ENCODE measurements at regions not wholly inside any gene's neighbourhood (a gene's known extent, or its start where the extent isn't known, plus 50 kb on each side); places are given as distances from the start of the nearest gene placed in this dataset.

DNA sequence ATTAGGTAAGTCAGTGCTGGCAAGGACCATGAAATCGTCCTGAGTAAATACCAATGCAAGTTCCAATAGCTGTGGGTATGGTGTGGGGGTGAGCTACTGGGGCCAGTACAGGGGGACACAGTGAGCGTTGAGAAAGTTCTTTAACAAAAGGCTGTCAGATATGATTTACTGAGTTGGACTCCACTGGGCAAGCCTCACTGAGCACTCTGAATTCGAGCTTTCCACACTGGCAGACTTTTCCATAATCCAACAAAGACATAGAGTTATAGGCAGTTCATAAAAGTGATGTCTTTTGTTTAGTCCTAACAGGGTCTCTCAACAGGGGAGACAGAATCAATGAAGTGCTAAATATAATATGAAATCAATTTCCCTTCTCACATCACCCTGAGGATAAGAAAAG lies 489.0 kb downstream of the KCNJ2 start:
- Histone ChIP-seq H3F3A (ENCODE audit: insufficient read depth) (no peaks in the 10 kb centered on the region), H3K9me2 (replicated peaks; ENCODE audit: insufficient read depth, low read length) (no peaks in the 10 kb centered on the region), H3K79me2 (ENCODE audit: insufficient read depth, low read length) (no peaks in the 10 kb centered on the region), H3K27ac (ENCODE audit: low read depth, low read length) (no peak overlapping the region), H3K4me2 (ENCODE audit: low read depth, low read length, poor library complexity, severe bottlenecking) (no peak overlapping the region), H4K20me1 (ENCODE audit: low read depth, low read length) (no peaks in the 10 kb centered on the region), H3K9me3 (ENCODE audit: insufficient read depth, low read length) (no peaks in the 10 kb centered on the region), H3K27me3 (ENCODE audit: low read length) (peaks cover 5% of the 10 kb centered on the region; the same call in 1 of the 2 replicates), H3K36me3 (ENCODE audit: low read length) (no peaks in the 10 kb centered on the region), H3K9ac (ENCODE audit: low read length) (no peak overlapping the region), H3K4me3 (ENCODE audit: insufficient read depth, low read length, poor library complexity, severe bottlenecking) (no peak overlapping the region), H2AFZ (ENCODE audit: low read depth, low read length, severe bottlenecking) (no peak overlapping the region)
- TF ChIP-seq, protein P1, sequence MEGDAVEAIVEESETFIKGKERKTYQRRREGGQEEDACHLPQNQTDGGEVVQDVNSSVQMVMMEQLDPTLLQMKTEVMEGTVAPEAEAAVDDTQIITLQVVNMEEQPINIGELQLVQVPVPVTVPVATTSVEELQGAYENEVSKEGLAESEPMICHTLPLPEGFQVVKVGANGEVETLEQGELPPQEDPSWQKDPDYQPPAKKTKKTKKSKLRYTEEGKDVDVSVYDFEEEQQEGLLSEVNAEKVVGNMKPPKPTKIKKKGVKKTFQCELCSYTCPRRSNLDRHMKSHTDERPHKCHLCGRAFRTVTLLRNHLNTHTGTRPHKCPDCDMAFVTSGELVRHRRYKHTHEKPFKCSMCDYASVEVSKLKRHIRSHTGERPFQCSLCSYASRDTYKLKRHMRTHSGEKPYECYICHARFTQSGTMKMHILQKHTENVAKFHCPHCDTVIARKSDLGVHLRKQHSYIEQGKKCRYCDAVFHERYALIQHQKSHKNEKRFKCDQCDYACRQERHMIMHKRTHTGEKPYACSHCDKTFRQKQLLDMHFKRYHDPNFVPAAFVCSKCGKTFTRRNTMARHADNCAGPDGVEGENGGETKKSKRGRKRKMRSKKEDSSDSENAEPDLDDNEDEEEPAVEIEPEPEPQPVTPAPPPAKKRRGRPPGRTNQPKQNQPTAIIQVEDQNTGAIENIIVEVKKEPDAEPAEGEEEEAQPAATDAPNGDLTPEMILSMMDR (IDR thresholded peaks at IDR 0.05; ENCODE audit: insufficient read depth, low read length, poor library complexity, severe bottlenecking), result no peak
- no peak for TF ChIP-seq EZH2phosphoT487 (conservative IDR thresholded peaks at IDR 0.05; ENCODE audit: low read length)

- H3K27ac ChIP-seq (ENCODE audit: low read depth, low read length), result no peak overlapping the region
- no peak overlapping the region for H3K4me2 ChIP-seq (ENCODE audit: low read depth, low read length, poor library complexity, severe bottlenecking)
- peaks cover under 1% of the 10 kb centered on the region; the same call in 1 of the 2 replicates for H3K27me3 ChIP-seq (ENCODE audit: low read length)
- H3K36me3 ChIP-seq (ENCODE audit: low read length), result no peaks in the 10 kb centered on the region
- TF ChIP-seq, protein P1 (IDR thresholded peaks at IDR 0.05; ENCODE audit: insufficient read depth, low read length, poor library complexity, severe bottlenecking), result no peak
- no peak for TF ChIP-seq EZH2phosphoT487 (conservative IDR thresholded peaks at IDR 0.05; ENCODE audit: low read length)
- H3K9ac ChIP-seq (ENCODE audit: low read length), result no peak overlapping the region
- no peaks in the 10 kb centered on the region for H3F3A ChIP-seq (ENCODE audit: insufficient read depth)
- H3K79me2 ChIP-seq (ENCODE audit: insufficient read depth, low read length), result no peaks in the 10 kb centered on the region
- H3K4me3 ChIP-seq (ENCODE audit: insufficient read depth, low read length, poor library complexity, severe bottlenecking), result no peak overlapping the region
- H4K20me1 ChIP-seq (ENCODE audit: low read depth, low read length), result no peaks in the 10 kb centered on the region
- H2AFZ ChIP-seq (ENCODE audit: low read depth, low read length, severe bottlenecking), result no peak overlapping the region
- no peaks in the 10 kb centered on the region for H3K9me2 ChIP-seq (replicated peaks; ENCODE audit: insufficient read depth, low read length)
- no peaks in the 10 kb centered on the region for H3K9me3 ChIP-seq (ENCODE audit: insufficient read depth, low read length)
Observed at GRCh38 chr17:70658840-70659239, 489.5 kb downstream of the KCNJ2 start.

GRCh38 chr17:70661342-70662222 lies 492.2 kb downstream of the KCNJ2 start:
- Histone ChIP-seq H2AFZ (ENCODE audit: low read depth, low read length, severe bottlenecking) (no peak overlapping the region), H3K9me3 (ENCODE audit: insufficient read depth, low read length) (no peaks in the 10 kb centered on the region), H3K36me3 (ENCODE audit: low read length) (no peaks in the 10 kb centered on the region), H3K4me3 (ENCODE audit: insufficient read depth, low read length, poor library complexity, severe bottlenecking) (no peak overlapping the region), H3K27me3 (ENCODE audit: low read length) (no peaks in the 10 kb centered on the region), H4K20me1 (ENCODE audit: low read depth, low read length) (no peaks in the 10 kb centered on the region), H3K9me2 (replicated peaks; ENCODE audit: insufficient read depth, low read length) (no peaks in the 10 kb centered on the region), H3K79me2 (ENCODE audit: insufficient read depth, low read length) (no peaks in the 10 kb centered on the region), H3K4me2 (ENCODE audit: low read depth, low read length, poor library complexity, severe bottlenecking) (no peak overlapping the region), H3K27ac (ENCODE audit: low read depth, low read length) (no peak overlapping the region), H3F3A (ENCODE audit: insufficient read depth) (no peaks in the 10 kb centered on the region), H3K9ac (ENCODE audit: low read length) (no peak overlapping the region)
- TF ChIP-seq, protein P1 (IDR thresholded peaks at IDR 0.05; ENCODE audit: insufficient read depth, low read length, poor library complexity, severe bottlenecking), result no peak
- no peak for TF ChIP-seq EZH2phosphoT487 (conservative IDR thresholded peaks at IDR 0.05; ENCODE audit: low read length)
